Fibroblast of the conjunctiva (primary cell): ENCODE measurements at regions not wholly inside any gene's neighbourhood (a gene's known extent, or its start where the extent isn't known, plus 50 kb on each side); places are given as distances from the start of the nearest gene placed in this dataset.

Source experiments
- DNase-seq: peaks from one replicate; pipeline ENCODE4 v3.0.0-alpha.2; 2010; ENCODE audit warnings: low read depth

GRCh38 chr4:14562901-14563300, 439.4 kb upstream of the CPEB2 start:
- no peak for DNase-seq

DNA sequence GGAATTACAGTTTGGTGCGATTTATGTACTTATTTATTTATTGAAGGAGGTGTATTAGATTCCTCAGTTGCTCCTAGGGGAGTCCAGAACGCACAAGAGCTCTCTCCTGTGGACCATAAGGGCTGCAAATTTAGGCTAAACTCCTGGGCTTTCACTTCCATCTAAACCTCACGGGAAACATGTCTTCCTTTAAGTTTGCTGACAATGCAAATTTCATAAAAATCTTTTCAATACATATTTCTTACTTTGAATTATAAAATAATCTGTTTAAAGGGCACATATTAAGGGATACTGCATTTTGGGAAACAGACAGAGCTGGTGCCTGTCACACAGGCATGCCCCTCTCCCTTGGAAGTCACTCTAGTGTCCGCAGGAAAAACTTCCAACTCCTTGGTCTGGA, 438.0 kb upstream of the CPEB2 start:
- DNase-seq: no peak

DNA sequence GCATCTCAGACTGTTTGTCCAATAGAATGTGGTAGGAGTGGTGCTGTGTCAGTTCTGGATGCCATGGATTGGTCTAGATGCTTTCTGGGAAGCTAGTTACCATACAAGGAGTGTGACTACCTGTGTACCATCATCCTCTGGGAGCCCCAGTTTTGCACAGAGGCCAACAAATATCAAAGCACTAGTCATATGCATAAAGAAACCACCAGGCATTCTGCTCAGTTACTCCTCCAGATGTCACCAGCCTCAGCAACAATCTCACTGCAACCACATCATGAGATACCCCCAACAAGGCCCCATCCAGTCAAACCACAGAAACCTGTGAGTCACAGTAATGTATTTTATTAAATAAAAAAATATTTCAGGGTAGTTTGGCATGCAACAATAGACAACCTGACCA, 435.8 kb upstream of the CPEB2 start:
- DNase-seq: no peak

DNA sequence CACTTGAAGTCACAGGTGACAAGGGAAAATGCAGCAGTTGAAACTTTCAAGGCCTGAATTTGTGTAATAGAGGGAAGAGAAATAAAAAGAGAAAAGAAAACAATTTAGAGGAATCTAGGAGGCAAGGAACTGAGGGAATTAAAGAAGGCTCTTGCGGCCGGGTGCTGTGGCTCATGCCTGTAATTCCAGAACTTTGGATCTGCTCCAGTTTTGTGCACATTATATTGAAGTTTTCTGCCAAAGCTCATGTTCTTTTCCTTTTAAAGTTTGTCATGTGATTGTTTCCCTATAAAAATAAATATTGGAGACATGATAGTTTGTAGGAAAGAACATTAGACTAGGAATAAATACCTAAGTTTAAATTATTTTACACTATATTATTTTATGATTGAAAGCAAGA, 433.9 kb upstream of the CPEB2 start:
- DNase-seq: no peak

GRCh38 chr4:14575289-14575688, 427.0 kb upstream of the CPEB2 start:
- no peak for DNase-seq

DNA sequence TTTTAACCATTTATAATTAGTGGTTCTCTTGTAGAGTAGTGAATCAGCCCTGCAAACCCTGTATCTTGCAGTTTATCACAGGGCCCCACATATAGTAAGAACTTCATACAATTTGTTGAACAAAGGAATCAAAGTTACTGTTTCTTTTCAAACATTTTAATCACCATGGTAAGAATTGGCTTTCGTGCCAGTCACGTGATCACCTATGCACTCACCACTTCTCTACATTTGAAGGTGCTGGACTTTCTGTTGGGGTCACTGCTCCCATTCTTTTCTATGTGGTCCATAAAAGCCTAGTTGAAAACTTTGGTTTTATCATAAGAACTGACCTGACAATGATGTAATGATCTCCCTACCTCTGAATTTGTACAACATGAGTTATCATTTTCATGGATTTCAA, 426.4 kb upstream of the CPEB2 start:
- no peak for DNase-seq

- no peak for DNase-seq
Observed at GRCh38 chr4:14580061-14580460, 422.2 kb upstream of the CPEB2 start.

DNA sequence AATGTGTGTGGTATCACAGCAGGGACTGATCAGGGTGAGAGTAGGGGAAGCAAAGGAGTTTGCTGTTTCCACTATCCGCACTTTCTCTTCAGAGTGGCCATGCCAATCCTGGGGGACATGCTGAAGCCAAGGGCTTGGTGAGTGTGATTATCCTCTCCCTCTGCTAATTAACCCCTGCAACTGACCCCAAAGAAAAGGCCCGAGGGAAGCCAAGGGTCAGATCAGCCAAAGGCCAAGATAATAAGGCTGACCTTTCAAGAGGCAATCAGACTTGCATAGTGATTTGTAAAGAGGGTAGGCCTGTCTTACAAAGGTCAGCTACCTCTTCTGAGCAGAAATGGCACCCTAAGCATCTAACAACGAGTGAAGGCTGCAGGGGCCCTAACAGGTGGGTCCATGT, 420.5 kb upstream of the CPEB2 start:
- no peak for DNase-seq

DNA sequence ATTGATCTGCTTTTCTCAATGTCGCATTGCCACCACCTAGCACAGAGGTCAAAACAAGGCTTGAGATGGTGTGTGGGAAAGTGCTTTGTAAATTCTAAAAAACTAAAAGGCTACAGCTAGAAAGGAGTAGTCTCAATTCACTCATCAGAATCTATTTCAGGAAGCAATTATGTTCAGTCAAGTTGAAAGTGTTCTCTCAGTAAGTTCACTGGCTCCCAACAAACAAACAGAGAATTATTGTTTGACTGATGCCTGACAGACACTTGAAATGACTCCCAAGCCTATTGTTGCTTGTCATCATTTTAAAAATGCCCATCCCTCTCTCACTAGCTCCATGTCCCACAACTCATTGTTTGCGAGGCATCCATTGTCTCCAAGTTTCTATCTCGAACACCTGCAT, 419.6 kb upstream of the CPEB2 start:
- no peak for DNase-seq

GRCh38 chr4:14583331-14583730, 418.9 kb upstream of the CPEB2 start:
- no peak for DNase-seq

GRCh38 chr4:14583752-14584151, 418.5 kb upstream of the CPEB2 start:
- DNase-seq: no peak

GRCh38 chr4:14592950-14593349, 409.3 kb upstream of the CPEB2 start:
- DNase-seq: no peak

DNA sequence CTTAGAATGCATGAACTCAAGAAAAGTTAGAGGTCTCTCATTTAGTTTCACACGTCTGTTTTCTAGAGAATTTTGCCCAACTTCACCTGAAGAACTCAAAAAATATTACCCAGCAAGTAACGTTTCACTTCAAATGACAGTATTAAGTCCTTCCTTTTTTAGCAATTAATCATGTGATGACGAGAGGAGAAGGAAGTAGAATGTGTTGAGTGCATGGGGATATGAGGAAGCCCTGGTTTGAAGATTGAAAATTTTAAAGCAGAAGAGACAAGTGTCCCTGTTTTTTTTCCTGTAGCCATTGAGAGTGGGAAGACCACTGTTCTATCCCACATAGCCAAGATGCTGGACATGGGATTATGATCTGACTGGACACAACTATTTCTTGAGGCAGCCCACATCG, 406.3 kb upstream of the CPEB2 start:
- DNase-seq: no peak

DNA sequence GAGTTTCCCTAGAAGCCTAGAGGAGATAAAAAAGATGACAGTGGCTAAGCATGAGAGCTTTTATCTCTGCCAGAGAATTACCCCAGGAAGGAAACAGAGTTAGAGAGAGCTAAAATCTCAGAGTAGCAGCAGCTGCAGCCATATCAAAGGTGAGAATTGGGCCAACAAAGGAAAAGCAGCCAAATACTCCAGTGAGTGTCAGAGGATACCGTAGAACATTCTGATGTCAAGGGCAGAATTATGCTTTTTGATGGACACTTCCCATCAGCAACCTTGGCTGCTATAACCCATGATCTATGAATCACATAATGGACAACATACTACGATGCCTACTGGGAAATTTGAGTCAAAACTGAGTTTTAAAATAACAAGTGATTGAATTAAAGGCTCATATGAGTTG, 405.8 kb upstream of the CPEB2 start:
- DNase-seq: no peak

DNA sequence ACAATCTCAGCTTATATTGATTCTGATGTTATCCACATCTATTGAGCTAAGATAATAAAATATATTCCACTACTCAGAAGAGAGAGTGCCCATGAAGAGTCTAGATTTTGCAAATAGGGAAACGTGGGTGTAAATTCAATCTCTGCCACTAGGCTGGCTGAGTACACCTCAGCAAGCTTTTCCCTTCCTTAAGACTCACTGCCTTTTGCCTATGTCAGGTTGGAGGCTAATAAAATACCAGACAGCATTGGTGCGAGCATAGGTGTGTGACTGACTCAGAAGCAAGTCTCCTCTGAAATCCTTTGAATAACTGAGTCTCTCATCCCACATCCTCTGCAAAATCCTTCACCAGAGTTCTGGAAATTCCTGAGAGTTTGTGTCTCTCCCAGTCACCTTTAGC, 405.4 kb upstream of the CPEB2 start:
- DNase-seq: no peak

DNA sequence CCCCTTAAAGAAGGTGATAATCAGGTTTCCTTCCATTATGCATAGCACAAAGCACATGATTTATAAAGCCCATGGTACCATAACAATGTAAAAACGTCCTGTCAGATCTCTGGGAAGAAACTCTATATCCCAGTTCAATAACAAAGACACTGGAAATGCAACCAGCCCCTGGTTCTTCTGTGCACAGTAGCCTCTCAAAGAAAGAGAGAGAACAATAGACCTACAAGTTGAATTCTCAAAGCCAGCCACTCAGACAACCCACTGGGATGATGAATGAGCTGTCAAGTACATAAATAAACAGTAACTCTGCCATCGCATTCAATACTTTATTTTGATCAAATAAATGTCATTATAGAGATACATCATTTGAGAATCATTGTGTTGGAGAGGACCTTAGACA, 400.1 kb upstream of the CPEB2 start:
- no peak for DNase-seq

GRCh38 chr4:14607001-14607400, 395.3 kb upstream of the CPEB2 start:
- no peak for DNase-seq

DNA sequence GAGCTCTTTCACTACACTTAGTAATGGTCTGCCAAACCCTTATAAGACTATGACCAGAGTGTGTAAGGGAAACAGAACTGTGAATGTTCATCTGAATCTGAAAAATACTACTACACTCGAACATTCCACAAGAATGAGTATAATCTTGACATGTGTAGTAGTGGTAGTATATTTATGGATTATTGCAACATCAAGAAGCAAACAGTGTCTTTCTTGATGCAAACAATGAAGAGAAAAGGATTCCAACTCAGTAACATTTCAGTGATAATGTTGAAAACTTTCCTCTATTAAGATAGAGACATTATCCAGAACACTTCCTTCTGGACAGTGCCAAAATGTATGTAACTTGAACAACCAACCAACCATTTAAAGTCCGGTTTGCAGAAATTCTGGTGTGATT, 394.7 kb upstream of the CPEB2 start:
- DNase-seq: no peak

GRCh38 chr4:14608630-14609029, 393.7 kb upstream of the CPEB2 start:
- no peak for DNase-seq

GRCh38 chr4:14614840-14615239, 387.4 kb upstream of the CPEB2 start:
- no peak for DNase-seq

GRCh38 chr4:14615671-14616070, 386.6 kb upstream of the CPEB2 start:
- DNase-seq: no peak

DNA sequence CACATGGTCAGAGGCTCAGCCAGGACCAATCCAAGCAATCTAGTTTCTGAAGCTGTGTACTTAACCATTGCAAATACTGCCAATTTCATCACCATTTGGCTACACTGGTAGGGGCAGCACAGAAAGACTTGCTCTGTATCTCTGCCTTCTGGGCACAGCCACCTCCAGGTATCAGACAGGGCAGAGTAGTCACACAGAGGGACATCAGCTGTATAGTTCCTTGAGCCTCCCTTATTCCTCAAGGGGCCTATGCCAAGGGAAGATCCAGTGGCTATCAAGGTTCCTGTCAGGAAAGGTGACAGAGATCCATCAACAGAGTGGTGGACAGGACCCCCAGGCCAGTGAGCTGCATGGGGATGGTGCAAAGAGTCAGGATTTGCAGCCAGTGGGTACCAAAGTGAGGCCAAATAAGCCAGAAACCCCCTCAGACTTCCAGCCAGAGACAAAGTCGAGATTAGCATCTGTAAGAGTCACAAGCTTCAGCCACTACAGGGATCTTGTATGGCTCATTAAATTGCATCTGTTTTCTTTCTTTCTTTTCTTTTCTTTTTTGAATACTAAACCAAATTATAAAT, 381.6 kb upstream of the CPEB2 start:
- no peak for DNase-seq

DNA sequence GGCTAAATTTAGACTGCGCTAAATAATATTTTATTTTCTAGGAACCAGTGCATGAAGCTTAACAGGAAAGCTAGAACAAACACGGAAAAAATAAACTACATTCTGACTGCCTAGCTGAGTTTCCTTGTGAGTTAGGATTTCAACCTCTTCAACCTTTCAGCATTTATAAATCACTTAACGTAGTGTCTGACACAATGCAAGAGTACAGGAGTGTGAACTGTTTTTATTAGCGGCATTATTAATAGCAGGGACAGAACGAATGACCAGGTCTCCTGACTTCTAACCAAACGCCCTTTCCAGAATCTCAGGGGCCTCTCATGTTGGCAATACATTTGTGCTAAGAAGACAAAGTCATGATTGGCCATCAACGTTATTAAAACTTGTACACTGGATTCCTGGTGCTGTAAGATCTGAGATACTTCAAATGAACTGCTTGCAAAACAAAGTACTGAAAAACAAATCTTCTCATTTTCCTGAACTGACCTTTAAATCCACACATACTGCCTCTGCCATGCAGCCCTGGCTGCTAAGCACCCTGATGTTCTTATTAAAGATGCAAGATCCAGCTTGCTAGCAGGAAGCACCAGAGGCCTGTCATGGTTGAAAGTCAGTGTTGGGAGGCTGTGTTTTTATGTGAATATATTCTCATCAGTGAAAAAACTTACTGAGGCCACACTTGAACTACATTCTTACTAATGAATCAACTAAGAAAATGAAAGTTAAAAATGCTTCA, 380.4 kb upstream of the CPEB2 start:
- DNase-seq: no peak

DNA sequence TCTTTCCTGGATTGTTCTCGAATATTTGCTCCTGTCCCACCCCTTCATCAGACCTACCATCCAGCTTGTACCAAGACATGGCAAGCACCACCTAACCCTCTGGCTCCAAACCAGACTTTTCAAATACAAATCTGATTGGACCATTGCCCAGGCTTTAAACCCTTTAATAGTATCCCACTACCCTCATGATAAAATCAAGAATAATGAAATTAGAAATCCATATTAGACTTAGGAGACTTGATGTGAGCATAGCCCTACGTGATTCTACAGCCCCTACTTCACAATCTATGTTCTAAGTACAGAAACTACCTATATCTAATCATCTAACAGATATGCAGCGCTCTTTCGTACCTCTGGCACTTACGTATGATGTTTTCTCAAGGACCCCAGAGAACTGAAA, 375.2 kb upstream of the CPEB2 start:
- DNase-seq: no peak
